NCI-H2081 (cell line): ENCODE measurements at regions not wholly inside any gene's neighbourhood (a gene's known extent, or its start where the extent isn't known, plus 50 kb on each side); places are given as distances from the start of the nearest gene placed in this dataset.
A peak's percentile ranks its signal among the peaks of the same experiment; 100 is the strongest.
"Not testable (repeated sequence)": the region's sequence is repeated elsewhere in the genome, so short reads cannot be mapped to it uniquely, and the experiment has no call there.

Experiments
- DNase-seq, 2 experiments: peaks; one replicate each; lab custom pipeline; 2025; lab: John Stamatoyannopoulos, UW

DNA sequence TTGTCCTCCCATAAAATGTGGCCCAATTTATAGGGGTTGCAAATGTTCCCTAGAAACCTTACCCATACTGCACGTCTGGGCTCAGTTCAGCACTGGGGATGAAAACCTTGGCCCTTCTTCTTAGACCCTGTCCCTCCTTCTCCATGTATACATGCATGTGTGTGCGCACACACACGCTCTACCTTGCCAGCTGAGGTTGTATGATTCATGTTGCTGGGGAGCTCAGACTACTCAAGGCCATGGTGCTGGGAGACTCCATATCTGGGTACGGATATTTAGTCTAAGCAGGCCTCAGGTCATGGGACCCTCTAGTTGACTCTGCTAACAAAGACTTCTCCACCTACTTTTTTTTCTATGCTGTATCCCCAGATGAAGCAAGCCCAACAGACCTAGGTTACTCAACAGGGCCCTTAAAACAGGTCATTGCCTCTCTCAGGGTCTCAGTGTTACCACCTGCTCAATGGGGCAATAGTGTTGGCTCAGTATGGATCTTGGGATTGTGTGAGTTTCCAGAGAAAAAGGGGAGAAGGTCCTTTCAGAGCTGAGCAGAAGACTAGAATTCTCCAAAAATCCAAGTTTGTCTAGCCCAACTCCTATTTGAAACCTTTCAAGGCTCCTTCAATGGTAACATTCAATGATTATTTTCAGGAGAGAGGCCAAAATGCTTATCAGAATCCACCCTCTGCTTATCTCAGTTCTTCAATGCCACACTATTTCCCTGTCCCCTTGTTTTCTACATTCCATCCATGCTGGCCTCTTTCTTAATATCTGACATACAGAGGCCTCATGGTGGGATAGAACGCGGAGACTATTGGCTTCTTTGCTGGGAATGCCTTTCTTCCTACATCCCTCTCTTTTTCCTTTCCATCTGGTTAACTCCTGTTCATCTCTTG, 123.6 kb upstream of the PITX1 start:
- no peak for DNase-seq

DNA sequence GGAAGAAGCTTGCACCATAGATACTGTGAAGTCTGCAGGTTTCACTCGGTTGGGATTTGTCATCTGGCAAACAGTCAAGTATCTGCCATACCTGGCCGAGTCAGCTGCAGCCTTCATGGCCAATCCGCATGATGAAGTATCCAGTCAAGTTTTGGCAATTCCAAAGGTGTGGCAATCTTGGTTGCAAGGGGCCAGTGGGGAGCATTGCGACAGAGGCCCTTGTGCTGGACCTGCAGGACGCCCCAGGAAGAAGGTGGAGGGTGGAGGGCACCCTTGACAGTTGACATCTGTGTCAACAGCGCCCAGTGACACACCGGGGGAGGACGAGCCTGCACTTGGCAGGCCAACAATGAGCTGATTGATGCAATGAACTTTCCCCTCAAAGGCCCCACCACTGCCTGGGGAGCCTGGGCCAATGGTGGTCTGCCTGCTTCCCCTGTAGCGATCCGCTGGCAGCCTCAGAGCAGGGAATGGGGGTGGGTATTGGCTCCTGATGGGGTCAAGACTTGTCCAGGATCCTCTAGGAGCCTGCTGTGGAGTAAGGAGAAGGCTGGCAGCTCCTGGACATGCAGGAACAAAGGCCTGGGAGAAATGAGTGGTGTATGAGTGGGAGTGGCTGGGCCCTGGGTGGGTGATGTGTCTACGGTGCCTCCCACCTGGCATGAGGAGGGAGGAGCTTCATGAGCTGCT, 122.8 kb upstream of the PITX1 start:
- DNase-seq: no peak

DNA sequence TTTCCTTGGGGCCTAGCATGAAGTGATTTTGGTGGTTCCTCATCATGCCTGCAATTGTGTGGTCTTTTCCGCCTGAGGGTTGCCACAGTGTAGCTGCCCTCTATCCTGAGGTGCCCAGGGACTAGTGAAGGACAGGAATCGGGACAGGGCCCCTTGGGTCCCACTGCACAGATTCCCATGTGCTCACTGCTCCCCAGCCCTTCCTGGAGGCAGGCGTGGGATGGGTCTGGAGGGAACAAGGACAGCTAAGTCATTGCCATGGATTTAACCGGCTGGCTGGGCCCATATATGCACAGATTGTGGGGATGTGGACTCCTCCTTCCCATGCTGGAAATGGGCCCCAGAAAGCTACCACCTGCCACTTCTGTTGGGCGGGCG, 122.3 kb upstream of the PITX1 start:
- DNase-seq: no peak

GRCh38 chr5:135155616-135156214, 121.7 kb upstream of the PITX1 start:
- peak in 1 of 2 experiments; percentile 8 for DNase-seq

- DNase-seq: no peak
These were observed 120.9 kb upstream of the PITX1 start for GRCh38 chr5:135154961-135155360.

DNA sequence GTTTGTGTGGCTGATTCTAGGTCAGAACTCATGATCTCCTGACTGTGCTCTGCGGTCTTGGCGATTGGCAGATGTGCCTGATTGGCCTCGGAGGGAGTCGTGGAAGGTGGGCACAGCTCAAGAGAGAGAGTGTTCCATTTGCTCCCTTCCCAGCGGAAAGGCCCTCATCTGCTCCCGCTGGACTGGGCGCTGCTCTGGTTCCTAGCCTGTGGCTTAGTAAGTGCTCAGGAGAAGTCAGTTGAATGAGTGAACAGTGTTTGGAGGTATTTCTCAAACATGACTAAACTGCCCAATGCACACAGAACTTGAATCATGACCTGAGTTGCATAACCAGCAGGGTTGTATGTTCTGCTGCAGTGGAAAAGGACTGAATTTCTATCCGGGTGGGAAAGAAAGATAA, 120.2 kb upstream of the PITX1 start:
- DNase-seq: no peak

DNA sequence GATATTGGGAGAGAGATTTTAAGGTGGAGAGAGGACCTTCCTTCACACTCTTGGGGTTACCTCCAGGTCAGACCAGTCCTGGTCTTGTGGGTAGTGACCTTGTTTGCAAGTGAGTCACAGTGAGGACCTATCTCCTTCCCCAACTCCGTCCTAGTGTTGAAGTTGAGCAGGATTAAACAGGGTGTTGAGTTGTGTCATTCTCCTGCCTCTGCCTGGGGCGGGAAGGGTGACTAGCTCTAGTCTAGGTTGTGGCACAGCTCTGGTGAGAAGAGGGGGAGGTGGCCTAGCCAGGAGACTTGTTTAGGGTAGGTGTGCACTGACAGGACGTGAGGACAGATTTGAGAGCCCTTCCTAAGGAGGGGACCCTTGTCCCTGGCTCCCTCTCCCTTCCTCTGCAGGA, 119.6 kb upstream of the PITX1 start:
- no peak for DNase-seq

DNA sequence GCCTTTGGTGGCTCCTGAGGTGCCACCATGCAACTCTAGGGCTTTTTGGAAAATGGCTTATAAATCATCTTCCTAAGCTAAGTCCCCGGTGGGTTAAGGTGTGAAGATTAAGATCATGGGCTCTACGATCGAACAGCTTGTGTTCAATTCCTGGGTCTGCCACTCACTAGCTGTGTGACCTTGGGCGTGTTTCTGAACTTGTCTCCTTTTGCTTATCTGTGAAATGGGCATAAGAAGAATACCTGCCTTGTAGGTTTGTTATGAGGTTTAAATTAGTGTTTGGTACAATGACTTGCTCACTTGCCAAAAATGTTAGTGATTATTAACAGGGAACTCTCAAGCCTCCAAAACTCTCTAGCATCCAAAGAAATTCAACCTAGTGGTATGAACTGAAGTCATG, 119.2 kb upstream of the PITX1 start:
- no peak for DNase-seq

DNA sequence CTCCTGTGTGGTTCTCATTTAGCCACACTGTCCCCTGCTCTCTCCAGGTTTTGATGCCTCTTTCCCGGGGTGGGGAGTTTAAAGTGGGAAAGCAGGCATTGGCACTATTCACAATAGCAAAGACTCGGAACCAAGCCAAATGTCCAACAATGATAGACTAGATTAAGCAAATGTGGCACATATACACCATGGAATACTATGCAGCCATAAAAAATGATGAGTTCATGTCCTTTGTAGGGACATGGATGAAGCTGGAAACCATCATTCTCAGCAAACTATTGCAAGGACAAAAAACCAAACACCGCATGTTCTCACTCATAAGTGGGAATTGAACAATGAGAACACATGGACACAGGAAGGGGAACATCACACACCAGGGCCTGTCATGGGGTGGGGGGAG, 117.6 kb upstream of the PITX1 start:
- DNase-seq: not testable (repeated sequence)

- DNase-seq: no peak
These were observed 117.2 kb upstream of the PITX1 start for GRCh38 chr5:135151256-135151655.

DNA sequence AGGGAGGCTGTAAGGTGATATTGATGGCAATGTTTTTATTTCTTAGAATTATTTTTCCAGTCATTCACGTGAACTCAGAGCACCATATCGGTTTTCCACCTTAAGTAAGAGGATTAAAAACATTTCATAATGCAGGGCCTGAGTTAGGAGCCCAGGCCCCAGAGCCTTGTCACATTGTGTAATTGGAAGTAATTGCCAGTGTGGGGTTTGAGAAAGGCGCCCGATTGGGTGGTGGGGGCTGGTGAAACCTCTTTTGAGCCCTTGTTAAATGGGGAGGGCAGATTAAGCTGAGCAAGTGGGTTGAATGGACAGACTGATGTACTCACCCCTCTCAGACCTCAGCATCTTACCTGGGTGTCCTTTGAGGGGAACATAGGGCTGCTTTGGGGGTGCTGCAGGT, 116.7 kb upstream of the PITX1 start:
- DNase-seq: no peak

DNA sequence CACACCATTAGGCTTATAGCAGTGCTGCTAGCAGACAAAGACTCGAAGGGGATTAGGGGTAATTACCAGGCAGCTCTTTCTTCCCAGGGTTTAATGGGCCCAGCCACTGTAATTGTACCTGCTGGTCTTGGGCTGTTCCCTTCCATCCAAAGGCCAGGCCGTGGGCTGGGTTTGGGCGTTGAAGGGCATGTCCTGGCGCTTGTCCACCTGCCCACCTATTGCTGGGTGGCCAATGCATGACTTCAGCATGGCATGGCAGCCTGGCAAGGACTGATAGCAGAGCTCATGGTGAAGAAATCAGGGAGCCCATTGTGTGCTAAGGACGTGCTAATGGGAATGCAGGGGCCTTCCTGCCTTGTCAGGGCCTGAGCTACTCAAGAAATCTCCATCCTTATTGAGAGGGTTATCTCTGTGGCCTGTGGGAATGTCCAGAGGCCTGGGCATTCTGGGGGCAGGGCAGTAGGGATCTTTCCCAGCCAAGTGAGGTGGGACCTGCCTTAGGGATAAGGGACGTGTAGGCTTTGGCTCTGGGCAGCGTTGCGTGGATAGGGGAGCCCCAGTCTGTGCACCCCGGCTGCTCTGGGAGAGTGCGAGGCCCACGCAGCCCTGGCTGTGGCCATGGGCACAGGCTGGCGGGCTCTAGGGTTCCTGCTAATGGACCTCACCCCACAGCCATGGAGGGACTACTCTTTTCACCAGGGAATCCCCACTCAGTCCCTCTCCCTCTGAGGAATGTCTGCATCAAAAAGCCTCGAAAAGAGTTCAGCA, 116.1 kb upstream of the PITX1 start:
- no peak for DNase-seq

DNA sequence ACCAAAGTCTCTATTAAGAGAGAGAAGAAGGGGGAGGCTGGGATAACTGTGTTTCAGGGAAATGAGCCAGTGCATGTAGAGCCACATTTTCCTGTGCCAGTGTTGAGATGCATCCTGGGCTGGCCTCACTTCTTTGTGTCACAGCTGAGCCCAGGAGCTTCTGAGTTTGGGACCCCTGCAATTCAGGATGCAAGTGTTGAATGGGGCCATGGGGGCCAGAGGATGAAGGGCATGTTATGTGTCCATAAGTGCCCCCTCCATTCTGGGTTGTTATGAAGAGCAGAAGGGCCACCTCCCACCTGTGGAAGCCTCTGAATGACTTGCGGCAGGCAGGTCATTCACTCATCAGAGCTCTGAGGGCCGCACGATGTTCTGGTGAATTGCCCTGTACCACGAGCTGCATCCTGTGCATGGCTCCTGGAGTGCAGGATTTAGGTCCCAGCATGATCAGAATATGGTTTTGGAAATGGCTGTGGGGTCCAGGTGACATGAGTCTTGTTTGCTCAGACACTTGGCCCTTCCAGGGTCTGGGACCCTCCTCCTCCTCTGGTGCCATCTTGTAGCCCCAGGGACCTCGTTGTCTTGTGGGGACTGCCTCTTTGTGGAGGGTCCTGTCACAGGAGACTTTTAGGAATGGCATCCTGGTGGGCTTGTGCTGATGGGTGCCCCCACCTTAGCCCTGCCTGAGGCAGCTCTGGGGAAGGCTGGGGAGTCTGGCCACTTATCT, 115.4 kb upstream of the PITX1 start:
- DNase-seq: no peak

DNA sequence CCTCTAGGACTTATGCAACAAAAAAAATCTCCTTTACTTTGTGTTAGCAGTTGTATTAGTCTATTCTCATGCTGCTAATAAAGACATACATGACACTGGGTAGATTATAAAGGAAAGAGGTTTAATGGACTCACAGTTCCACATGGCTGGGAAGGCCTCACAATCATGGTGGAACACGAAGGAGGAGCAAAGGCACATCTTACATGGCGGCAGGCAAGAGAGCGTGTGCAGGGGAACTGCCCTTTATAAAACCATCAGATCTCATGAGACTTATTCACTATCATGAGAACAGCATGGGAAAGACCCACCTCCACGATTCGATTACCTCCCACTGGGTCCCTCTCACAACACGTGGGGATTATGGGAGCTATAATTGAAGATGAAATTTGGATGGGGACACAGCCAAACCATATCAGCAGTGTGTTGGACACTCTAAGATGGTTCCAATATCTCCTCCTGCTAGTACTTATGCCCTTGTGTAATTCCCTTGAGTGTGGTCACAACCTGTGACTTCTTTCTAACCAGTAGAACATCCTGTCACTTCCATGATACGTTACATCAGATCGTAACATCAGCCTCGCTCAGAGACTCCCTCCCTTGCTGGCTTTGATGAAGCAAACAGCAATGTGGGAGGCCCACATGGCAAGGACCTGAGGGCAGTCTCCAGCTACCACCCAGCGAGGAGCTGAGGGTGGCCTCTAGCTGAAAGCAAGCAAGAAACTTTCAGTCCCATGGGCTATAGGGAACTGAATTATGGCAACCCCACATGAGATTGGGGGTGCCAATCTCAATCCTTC, 113.5 kb upstream of the PITX1 start:
- DNase-seq: no peak

- no peak for DNase-seq
These were observed 112.0 kb upstream of the PITX1 start for GRCh38 chr5:135145985-135146384.

DNA sequence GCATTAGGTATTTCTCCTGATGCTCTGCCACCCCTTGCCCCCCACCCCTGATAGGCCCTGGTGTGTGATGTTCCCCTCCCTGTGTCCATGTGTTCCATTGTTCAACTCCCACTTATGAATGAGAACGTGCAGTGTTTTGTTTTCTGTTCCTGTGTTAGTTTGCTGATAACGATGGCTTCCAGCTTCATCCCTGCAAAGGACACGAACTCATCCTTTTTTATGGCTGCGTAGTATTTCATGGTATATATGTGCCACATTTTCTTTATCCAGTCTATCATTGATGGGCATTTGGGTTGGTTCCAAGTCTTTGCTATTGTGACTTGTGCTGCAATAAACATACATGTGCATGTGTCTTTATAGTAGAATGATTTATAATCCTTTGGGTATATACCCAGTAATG, 109.7 kb upstream of the PITX1 start:
- not testable (repeated sequence) for DNase-seq

DNA sequence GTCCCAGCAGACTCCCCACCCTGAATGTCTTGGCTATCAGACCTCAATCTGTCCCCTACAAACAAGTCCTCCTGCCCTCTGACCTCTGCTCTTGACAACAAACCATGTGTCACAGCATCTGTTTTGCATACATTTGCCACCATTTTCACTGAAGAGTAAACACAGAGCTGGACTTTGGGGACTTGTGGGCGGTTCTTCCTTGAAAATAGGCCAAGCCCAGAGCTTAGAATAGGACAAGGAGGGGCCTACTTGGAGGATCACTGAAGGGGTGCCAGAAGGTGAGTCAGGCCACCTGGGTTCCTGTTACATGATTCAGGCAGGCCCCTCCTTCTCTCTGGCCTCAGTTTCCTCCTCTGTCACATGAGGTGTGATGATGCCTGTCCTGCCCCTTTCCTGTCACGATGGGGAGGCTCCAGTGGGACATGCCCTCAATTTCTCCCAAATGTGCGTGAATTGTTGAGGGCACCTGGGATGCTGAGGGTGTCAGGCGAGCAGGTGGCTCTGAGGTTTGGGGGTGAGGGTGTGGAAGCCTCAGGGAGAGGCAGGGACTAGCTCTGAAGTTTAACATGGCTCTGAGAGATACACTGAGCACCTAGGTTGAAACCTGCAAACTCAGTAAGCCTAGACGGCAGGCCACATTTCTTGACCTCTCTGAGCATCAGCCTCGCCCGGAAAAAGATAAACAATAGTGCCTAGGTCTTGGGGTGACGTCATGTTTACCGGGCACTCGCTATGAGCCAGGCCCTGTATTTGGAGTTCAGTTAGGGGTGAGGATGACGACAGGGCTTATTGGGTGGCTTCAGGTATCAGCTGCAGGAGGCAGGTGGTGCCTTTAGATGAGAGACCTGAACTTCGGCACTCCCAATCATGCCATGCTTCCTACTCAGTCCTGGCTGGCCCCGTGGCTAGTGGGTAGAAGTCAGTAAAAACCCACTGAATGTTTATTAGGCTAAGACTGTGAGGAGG, 107.6 kb upstream of the PITX1 start:
- no peak for DNase-seq

DNA sequence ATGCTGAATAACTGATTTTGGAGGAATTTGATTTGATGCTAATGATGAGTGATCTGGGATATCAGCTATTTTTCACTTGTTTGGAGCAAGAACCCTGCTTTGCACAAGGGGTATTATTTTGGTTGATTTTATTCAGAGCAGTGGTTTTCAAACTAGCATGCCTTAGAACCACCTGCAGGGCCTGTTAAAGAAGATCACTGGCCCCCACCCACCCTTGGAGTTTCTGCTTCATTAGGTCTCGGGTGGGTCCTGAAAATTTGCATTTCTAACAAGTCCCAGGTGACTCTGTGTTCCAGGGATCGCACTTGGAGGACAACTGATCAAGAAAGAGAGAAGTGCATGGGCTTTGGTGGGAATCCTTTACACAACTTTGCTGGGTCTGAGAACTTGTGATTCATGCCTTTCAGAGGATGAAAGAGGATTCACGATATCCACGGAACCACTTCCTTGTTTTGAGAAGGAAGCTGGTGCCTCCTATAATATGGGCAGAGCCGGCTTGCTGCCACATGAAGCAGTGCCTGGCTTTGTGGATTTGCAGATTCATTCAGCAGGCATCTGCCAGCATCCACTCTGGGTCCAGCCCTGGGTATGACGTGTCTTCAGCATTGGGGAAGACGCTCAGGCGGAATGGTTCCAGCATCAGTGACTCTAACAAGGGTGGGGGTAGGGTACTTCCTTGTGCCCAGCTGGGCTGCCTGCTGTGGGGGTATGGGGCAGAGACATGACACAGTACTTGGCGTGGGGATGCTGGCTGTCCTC, 106.6 kb upstream of the PITX1 start:
- DNase-seq: no peak
